NCI-H187 (cell line): ENCODE measurements at regions not wholly inside any gene's neighbourhood (a gene's known extent, or its start where the extent isn't known, plus 50 kb on each side); places are given as distances from the start of the nearest gene placed in this dataset.

ENCODE experiments used
- DNase-seq, 2 experiments: peaks; one replicate each; lab custom pipeline; 2025; lab: John Stamatoyannopoulos, UW

DNA sequence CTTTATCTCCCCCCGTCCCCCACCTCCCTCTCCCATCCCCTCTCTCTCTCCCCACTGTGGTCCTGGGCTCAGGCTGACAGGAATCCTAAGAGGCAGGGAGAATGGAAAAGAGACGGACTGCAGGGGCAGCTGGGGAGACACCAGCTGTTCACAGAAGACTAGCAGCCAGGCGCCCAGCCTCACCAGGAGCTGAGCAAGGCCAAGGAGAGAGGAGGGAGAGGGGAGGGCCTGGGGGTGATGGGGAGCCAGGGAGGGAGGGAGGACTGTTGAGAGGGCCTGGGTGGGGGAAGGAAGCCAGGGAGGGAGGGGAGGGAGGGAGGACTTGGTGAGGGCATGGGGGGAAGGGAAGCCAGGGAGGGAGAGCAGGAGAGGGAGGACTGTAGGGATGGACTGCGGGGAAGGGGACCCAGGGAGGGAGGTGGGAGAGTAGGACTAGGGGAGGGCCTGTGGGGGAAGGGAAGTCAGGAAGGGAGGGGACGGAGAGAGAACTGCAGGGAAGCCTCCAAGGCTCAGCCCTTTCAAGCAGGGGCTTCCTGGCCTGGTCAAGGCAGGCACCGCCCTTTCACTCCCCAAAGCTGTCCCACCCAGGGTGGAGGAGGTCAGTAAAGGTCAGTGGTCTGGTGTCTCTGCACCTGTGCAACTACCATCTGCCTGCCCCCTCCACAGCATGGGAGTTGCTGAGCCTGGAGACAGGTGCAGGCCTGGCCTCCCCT lies 517.7 kb upstream of the MYT1L start:
- no peak for DNase-seq

DNA sequence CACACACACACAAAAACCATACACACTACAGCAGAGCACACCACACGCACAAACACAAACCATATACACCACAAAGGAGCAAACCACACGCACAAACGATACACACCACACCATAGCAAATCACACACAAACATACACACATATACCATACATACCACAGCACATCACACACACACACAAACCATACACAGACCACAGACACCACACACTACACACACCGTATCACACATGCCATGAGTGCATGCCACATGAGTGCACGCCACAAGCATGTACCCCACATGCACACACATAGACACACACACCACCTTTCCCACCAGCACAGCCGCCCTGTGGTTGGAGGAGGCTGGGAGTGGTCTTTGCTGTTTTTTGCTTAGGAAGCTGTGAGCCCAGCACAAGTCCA lies 517.1 kb upstream of the MYT1L start:
- DNase-seq, result no peak

DNA sequence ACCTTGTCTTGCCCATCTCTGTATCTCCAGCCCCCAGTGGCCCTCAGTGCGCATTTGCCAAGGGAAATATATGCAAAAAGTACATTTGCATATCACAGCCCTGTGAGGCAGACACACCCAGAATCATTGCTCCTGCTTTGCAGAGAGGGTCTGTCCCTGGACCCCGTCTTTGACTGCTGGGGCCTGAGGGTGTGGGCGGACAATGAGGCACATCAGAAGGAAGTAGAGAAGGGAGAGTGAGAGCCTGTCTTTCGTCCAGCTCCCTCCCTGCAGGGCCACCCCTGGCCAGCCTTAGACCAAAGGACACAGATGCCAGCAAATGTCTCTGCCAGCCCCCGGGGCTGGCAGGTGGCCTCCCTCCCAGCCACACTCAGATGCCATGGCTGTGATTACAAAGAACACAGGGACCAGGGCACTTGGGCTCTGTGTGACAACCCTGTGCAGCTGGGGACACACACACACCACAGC lies 516.2 kb upstream of the MYT1L start:
- no peak for DNase-seq

DNA sequence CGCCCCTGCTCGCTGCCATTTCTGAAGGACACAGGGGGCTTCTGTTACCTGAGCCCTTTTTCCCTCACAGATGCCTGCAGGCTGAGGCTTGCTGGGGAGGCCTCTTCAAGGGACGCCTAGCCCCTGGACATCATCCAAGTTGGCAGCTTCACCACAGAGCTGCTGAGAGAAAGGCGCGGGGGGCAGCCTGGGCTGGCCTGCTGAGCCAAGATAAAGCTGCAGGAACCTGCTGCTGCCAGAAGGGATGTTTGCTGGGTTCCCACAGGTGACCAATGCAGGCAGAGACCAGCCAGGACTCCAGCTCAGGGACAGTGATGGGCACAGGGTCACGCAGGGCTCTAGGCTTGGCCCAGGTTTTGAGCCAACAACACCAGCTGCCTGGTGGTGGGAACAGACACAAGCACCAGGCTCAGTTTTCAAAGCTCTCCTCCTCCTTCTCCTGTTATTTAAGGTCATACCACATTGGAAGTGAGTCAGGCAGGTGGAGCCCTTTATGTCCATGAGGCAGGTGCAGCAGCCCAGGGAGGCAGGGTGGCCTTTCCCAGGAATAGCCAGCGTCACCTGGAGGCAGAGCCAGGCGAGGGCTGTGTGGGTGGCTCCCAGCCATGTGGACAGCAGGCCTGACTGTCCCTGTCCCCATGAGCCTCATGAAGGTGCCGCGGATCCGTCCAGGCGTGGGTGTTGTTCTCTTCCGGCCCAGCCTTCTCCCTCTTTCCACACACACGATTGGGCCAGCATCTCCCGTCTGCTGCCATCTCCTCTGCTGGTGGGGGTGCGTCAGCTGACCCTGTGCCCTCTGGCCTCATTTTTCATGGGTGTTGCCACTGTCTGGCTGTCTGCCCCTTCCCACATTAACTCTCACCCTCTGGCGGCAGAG lies 515.5 kb upstream of the MYT1L start:
- DNase-seq, result peak; percentile 72 to 84

DNA sequence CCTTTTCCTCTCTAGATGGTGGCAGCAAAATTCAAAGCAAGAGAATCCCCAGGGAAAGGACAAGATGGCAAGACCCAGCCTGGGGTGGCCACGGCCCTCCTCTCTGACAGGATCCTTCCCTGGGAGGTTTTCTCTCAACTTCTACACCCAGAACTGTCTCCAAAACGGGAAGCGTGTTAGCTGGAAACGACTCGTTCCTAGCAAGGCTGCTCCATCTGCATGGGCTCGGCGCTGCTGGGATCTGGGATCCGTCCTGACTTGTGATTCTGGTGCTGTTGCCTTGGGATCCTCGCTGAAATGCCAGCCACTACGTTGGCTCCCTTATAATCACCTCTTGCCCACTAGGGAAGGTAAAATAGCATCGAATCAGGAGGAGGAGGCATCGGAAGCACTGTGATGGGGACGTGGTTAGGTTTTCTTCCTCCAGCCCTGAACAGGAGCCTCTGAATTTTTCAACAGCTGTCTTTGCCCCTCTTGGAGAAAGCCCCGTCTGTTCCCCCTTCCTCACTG lies 514.8 kb upstream of the MYT1L start:
- no peak for DNase-seq

DNA sequence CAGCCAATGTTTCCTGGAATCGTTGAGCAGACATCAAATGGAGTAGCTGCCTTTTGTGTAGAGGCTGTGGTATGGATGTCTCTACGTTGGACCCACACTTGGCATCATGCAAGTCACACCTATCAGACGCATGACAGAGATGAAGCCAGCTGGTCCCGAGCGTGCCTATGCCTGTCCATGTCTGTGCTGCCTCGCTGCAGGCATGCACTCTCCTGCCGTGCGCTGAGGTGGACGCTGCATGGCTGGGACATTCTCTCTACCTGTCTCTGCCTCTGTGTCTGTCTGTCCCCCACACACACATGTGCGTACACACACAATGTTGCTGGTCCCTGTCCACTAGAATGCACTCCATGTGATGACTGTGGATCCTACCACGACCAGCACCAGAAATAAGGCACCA lies 514.2 kb upstream of the MYT1L start:
- no peak for DNase-seq

DNA sequence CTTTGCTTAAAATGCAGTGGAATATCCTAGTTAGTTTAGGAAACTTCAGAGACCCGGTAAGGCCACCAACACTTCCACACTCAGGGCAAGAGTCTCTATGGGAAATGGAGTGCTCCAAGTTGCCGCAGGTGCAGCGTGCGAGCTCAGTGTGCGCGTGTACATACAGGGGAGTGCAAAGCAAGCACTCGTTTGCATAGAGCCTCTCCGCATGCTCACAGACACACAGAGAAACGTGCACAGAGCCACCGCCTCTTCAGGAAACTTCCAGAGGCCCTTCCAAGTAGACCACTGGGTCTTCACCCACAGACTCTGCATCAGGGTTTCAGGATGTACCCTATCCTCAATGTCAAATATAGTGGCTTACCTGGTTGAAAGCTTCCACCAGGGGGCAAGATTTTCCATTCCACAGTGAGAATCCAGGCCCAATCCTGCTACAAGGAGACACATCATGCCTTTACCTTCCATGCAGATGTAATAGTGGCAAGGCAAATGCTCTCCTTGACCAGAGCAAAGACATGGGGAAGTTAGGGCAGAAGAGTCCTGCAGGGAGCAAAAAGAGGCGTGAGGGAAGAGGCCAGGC lies 513.0 kb upstream of the MYT1L start:
- DNase-seq, result no peak

DNA sequence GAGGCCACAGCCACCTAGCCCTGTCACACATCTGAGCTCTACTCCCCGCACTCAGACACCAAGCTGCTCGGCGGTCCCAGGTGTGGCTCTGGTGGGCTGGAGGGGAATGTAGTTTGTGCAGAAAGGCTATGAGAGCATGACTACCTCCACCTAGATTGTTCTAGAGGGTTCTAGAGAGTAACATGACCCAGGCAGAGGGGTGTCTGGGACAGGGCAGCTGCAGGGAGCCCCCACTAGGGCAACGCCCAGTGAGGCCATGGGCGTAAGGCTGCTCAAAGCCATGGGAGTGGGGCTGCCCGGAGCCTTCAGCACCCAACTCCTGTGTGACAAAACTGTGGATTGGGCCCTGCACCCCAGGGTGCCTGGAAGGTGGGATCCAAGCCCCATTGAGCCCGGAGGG lies 511.4 kb upstream of the MYT1L start:
- no peak for DNase-seq

DNA sequence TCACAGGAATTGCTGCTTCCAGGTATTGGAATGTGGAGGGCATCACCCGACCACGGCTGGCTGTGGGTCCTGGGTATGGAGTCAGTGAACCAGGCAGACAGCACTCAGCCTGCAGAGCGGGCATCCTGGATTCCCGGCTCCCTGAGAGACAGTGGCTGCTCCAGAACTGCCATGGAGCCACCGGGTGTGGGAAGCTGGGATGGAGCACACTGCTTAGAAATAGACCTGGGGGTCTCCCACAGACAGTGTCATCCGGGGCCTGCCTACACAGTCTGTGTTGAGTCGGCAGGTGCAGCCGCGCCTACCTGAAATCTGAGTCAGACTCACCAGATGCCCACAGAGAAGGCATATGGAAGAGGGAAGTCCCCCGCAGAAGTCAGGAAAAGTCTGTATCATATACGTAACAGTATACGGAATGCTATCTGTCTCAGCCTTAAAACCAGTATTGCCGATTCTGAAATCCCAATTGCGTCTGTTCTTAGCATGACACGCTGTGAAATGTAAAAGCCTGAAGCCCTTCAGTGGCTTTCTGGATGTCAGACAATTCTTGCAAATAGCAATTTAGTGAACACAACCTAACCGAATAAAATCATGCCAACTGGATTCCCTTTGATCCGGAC lies 509.7 kb upstream of the MYT1L start:
- DNase-seq, result no peak

DNA sequence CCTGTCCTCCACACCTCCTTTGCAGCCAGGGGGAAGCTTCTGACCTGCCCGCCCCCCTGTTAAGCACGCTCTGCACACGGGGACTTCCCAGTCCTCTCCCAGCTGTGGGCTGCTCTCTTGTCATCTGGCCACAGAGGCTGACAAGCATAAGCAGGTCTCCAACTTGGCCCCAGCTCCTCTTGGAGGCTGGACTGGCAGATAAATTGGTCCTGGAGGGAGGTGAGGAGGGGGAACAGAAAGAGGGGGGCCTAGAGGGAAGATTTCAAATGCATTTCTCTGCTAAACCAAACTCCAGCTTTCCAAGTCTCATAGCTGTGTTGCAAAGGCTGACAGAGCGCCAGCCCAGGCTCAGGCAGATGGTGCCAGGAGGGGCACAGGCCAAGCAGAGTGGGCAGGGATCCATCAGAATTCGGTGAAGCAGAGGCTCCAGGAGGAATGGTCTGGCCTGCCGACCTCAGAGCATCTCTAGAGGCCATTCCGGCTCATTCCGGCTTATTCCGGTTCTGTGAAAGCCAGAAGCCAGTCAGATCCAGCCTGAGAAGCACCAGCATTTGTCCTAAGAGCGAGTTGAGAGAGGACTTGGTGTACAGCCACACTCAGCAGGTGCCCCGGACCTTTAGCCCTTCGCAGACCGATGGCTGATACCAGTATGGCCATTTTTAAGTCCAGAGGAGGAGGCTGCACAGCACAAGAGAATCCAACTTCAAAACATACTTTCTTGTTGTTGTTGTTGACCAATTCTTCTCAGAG lies 508.9 kb upstream of the MYT1L start:
- no peak for DNase-seq

DNA sequence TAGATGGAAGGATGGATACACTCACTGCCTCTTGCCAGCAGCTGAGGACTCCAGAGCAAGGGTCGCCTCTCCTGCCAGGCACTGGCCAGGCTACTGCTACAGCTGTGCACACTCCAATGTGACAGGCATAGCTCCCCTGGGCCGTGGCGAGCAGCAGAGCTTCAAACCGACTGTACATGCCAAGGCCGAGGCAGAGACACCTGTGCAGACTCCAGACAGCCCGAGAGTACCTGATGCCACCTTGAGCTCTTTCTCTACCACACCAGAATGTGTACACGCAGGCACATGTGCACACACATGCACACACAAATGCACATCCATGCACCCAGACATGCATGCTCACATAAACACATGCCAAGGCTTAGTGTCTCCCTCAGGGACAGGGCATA lies 508.3 kb upstream of the MYT1L start:
- no peak for DNase-seq

DNA sequence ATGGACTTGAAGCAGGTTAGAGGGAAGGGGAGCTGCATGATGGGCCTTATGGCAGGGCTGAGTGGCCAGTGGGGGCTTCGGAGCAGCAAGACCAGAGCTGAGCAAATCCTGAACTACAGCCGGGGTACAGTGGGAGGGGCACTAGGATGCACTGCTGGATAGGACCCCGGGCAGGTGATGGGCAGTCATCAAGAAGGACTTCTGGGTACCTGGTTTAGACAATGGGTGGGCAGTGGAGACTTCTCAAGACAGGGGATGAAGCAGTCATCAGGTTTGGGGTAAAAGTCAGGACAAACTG lies 507.4 kb upstream of the MYT1L start:
- no peak for DNase-seq

DNA sequence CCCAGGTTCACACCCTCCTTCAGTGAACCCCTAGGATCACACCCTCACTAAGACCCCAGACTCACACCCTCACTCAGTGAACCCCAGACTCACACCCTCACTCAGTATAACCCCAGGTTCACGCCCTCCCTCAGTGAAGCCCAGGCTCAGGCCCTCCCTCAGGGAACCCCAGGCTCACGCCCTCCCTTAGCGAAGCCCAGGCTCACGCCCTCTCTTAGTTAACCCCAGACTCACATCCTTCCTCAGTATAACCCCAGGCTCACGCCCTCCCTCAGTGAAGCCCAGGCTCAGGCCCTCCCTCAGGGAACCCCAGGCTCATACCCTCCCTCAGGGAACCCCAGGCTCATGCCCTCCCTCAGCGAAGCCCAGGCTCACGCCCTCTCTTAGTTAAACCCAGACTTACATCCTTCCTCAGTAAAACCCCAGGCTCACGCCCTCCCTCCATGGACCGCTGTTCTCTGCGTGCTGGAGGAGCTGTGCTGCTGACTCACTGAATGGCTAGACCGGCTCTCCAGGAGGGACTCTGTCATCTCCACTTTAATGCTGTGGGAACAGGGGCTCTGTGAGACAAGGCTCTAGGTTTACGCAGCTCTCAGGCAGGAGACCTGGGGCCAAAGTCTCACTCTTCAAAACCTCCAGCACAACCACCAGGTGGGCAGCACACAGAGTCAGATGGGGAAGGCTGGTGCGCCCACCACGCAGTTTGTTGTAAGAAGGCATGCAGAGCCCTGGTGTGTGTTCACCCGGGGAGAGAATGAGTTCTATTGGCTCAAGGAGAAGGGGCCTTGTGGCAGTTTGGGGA lies 506.9 kb upstream of the MYT1L start:
- DNase-seq, result no peak

DNA sequence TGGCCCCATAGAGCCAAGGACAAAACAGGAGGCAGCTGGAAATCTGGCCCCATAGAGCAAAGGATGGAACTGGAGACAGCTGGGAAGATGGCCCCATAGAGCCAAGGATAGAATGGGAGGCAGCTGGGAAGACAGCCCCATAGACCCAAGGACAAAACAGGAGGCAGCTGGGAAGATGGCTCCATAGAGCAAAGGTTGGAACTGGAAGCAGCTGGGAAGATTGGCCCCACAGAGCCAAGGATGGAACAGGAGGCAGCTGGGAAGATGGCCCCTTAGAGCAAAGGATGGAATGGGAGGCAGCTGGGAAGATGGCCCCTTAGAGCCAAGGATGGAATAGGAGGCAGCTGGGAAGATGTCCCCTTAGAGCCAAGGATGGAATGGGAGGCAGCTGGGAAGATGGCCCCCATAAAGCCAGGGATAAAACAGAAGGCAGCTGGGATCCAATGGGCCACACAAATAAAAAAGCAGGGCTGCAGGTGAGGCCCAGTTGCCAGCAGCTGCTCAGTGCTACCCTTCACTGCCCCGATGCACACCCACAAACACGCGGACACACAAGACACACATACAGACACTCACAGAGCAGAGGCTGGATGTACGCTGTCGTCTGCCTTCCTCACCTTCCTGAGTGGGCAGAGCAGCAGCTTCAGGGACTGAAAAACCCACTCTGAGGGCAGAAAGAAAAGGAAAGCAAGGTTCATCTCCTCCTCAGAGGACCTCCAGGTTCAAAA lies 505.4 kb upstream of the MYT1L start:
- no peak for DNase-seq

DNA sequence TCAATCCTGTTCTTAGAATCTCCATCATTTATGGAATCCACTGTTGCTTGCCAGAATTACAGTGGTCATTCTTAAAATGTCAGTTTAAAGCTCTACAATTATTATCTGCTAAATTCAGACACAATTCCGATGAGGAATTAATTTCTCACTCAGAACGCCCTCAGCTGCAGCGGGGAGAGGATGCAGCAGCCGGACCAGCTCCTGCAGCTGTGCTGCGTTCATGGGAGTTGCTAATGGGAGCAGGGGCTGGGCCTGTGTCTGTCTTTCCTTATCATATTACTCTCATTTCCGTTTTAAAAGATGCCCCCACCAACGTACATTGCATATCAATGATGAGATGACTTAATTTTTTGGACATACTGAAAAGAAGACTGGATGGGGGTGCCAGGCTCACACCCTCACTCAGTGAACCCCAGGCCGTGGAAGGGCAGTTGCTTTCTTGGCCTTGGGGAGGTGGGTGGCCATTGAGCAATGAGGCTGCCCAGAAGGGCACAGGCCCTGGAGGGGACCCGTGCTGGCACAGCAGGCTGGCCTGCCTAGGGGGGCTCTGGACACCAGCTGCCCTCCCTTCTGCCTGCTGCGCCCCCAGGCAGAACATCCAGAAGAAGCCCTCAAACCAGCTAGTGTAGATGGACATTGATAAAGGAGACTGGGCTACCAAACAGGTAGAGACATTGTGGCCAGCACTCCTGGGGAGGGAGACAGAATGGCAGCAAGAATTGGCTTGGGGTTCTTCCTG lies 503.6 kb upstream of the MYT1L start:
- DNase-seq, result no peak

DNA sequence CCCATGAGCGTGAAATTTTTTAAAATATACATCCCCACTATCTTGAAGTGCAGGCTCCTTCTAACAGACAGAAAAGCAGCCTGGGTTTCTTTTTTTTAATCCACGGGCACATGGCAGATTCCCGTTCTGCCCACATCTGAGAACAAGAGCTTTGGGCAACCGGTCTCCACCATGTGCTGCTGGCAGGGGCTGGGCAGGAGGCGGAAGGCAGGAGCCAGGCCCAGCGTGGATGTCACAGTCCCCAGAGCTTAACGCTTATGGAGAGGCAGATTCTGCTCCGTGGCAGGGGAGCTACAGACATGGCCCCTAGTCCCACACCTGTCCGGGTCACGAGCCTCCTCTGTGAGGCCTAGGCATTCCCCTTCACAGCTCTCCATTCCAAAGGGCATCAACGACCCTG lies 503.0 kb upstream of the MYT1L start:
- DNase-seq, result no peak

DNA sequence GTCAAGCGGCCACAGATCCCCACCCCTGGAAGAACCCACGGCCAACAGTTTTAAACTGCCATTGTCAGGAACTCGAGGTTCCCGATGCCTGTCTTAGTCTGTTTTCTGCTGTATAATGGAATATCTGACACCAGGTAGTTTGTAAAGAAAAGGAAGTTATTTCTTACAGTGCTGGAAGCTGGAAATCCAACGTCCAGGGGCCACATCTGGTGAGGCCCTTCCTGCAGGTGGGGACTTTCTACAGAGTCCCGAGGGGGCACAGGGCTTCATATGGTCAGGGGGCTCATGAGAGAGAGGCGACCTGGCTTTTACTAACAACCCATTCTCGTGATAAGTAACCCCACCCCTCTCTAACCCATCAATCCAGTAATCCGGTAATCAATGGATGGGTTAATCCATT lies 501.6 kb upstream of the MYT1L start:
- DNase-seq, result no peak

DNA sequence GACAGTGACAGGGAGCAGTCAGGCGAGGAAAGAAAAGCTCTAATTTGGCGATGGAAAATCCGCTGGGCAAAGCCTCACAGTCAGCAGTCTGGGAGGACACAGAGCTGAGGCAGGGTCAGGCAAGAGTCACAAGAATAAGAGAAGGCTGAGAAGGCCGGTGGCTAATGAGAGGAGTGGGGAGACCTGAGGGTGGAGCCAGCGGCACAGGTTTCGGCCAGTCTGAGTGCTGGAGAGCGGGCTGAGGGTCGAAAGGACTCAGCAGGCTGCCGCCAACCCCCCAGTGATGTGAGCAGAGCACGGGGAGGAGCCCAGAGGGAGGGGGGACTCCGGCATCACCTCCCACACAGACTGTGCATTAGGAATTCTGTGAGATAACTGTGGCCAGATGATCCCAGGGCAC lies 500.6 kb upstream of the MYT1L start:
- no peak for DNase-seq

DNA sequence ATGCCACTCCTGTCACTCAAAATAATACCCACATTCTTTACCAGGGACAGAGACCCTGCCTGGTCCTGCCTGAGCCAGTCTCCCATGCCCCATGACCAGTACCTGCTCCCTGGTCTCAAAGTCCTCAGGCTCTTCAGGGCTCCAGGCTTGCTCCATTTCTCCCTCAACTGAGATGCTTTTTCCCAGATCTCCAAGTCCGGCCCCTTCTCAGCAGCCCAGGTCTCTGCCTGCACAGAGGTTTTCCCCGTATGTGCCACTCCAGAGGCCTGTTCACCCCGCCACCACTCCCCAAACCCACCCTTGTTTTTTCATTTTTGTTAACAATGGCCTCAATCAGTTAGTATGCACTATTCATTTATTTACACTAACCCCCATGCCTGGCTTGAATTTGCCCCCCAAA lies 499.5 kb upstream of the MYT1L start:
- DNase-seq, result no peak
